ENCODE measurements at regions not wholly inside any gene's neighbourhood (a gene's known extent, or its start where the extent isn't known, plus 50 kb on each side); places are given as distances from the start of the nearest gene placed in this dataset.

GRCh38 chr9:81382281-81382680 is 307.1 kb downstream of the TLE1 start:
- no peak for DNase-seq (ENCODE audit: extremely low read depth, low read depth)
- no peak for TF ChIP-seq CTCF (IDR thresholded peaks at IDR 0.05; ENCODE audit: low read depth, low read length)

GRCh38 chr9:81381694-81382093 is 307.7 kb downstream of the TLE1 start:
- TF ChIP-seq CTCF (IDR thresholded peaks at IDR 0.05; ENCODE audit: low read depth, low read length), result no peak
- no peak for DNase-seq (ENCODE audit: extremely low read depth, low read depth)

- TF ChIP-seq CTCF (IDR thresholded peaks at IDR 0.05; ENCODE audit: low read depth, low read length), result no peak
- DNase-seq (ENCODE audit: extremely low read depth, low read depth), result no peak
Measured at GRCh38 chr9:81380504-81381359, 308.6 kb downstream of the TLE1 start.

- no peak for TF ChIP-seq CTCF (IDR thresholded peaks at IDR 0.05; ENCODE audit: low read depth, low read length)
- DNase-seq (ENCODE audit: extremely low read depth, low read depth), result no peak
Measured at GRCh38 chr9:81379655-81380054, 309.7 kb downstream of the TLE1 start.

- TF ChIP-seq CTCF (IDR thresholded peaks at IDR 0.05; ENCODE audit: low read depth, low read length), result no peak
Measured at GRCh38 chr9:81377921-81378320, 311.4 kb downstream of the TLE1 start.

GRCh38 chr9:81377320-81377719 is 312.0 kb downstream of the TLE1 start:
- no peak for DNase-seq (ENCODE audit: extremely low read depth, low read depth)
- TF ChIP-seq CTCF (IDR thresholded peaks at IDR 0.05; ENCODE audit: low read depth, low read length), result no peak

More at GRCh38 chr9:81377921-81378320, 311.4 kb downstream of the TLE1 start:
- no peak for DNase-seq (ENCODE audit: extremely low read depth, low read depth)

GRCh38 chr9:81375187-81376100 is 313.9 kb downstream of the TLE1 start:
- TF ChIP-seq CTCF (IDR thresholded peaks at IDR 0.05; ENCODE audit: low read depth, low read length), result no peak
- no peak for DNase-seq (ENCODE audit: extremely low read depth, low read depth)

All from AG09319 (cell line).